ENCODE measurements at regions not wholly inside any gene's neighbourhood (a gene's known extent, or its start where the extent isn't known, plus 50 kb on each side); places are given as distances from the start of the nearest gene placed in this dataset.

DNA sequence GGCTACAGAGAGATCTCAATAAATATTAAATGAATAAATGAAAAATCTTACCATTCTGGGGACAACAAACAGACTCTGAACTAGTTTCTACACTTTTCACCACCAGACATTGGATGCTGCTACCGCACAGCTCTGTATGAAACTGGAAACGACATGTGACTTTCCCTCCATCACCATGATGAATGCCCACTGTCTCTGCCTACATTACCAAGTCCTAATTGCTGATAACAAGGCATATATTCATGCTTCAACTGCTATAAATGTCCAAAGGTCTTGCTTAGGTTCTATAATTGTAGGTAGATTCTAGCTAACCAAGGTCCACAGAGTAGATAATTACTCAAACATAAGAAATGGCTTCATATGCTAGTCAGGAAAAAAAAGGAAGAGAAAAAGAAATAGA lies 399.4 kb upstream of the ADGRL3 start:
- WGBS, 10 experiments, result 7 to 100% (median 88%) methylated on average over 1 to 2 of the region's 2 CpGs; no CpG with 5 or more reads in 3 of the 10 experiments
- Histone ChIP-seq H3K27ac (no peak overlapping the region), H3K4me1 (replicated peaks in 1 of 2) (no peaks in the 10 kb centered on the region), H3K4me3 (no peak overlapping the region)
- peak in 2 of 8 experiments; percentile 29 to 47 for ATAC-seq (replicated peaks in 6 of 8)
- in situ Hi-C loops (cut with MboI; ENCODE audit: low pct_unique_long_range_greater_than_20kb in 2 of 9, low sequenced_read_pairs in 9 of 9, unreplicated experiment in 9 of 9), result no loop called here

DNA sequence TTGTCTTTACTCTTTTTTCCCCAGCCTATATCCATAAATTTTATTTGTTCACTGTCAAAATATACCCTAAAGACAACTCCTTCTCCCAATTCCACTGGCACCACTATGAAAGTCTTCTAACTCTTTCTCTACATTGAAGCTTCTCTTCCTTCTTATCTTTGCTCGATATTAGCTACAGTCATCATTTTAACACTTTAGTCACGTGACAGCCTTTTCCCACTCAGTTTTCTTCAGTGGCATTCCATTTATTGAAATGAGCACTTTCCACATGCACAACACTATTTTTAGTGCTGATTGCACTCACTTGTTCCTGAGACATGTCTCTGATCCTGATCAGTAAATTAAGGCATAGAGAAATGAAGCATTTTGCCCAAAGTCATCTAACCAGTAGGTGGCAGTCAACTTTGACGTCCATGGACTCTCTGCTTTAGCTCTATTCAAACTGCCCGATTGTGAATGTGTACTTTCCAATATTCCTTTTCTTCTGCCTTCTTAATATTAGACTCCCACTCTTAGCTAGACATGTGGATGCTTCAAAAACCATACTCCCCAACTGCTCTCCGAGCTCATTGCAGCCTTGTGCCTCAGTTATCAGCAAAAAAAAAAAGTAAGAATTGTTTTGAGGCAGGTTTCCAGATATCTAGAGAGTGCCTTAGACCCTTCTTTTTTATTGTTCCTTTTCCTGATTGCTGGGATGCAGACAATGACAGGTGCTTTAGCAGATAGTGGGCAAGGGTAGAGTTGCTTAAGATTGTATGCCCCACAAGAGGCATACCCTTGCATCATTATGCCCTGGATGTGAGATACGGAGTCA lies 394.4 kb upstream of the ADGRL3 start:
- WGBS, 10 experiments, result 0 to 83% (median 55%) methylated on average over 2 to 6 of the region's 6 CpGs
- peak in 2 of 8 experiments; percentile 31 to 68 for ATAC-seq (replicated peaks in 6 of 8)
- in situ Hi-C loops (cut with MboI; ENCODE audit: low pct_unique_long_range_greater_than_20kb in 2 of 9, low sequenced_read_pairs in 9 of 9, unreplicated experiment in 9 of 9), result no loop called here
- H3K4me1 ChIP-seq (replicated peaks in 1 of 2), result no peaks in the 10 kb centered on the region
- H3K4me3 ChIP-seq, result no peak overlapping the region
- no peak overlapping the region for H3K27ac ChIP-seq

DNA sequence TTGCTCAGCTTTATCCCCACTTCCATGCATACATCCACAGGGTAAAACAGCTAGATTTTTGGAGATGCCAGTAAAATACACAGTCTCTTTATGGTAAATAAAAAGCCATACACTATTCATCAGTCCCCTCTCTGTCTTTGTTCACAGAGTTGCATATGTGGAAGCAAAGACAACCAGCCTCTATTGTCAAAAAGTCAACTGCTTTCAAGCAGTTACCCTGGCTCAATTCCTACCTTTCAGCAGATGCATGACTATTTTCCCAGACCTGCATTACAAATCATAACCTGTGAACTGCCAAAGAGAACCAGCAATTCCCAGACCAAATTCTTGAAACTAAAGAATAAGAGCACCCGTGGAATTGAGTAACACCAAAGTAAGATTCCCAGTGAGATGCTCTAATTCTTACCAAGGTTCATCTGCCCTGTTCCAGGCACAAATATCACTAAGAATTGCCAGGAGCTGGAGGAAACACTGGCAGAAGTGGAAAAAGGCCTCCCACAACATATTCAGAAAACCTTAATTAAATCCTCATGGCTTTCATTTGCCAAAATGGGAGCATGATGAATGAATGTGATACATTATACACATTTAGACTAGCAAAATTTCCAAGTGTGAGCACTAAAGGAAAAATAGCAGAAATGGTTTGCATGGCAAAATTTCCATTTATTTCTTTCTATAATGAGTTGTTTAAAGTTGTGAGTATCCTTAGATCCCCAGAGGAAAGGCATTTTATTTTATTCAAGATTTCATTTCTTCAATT lies 391.2 kb upstream of the ADGRL3 start:
- Histone ChIP-seq H3K27ac (no peak overlapping the region), H3K4me1 (replicated peaks in 1 of 2) (no peaks in the 10 kb centered on the region), H3K4me3 (no peak overlapping the region)
- 0 to 100% (median 50%) methylated on average over 1 of the region's 1 CpG; no CpG with 5 or more reads in 6 of the 10 experiments for WGBS, 10 experiments
- in situ Hi-C loops (cut with MboI; ENCODE audit: low pct_unique_long_range_greater_than_20kb in 2 of 9, low sequenced_read_pairs in 9 of 9, unreplicated experiment in 9 of 9), result no loop called here
- no peak for ATAC-seq (replicated peaks in 6 of 8)

DNA sequence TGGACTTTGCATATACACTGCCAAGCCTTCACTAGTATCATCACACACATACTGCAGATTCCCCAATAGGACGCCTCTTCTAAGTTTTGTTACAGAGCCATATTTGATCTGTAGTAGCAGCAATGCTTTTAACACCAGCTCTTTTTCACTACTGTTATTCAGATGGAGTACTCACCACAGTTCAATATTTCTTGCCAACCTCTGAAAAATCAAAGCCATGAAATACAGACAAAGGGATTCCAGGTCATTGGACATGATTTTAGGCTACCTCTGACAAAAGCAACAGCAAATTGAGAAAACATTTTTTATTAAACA lies 390.7 kb upstream of the ADGRL3 start:
- 0 to 100% (median 100%) methylated on average over 1 of the region's 1 CpG; no CpG with 5 or more reads in 3 of the 10 experiments for WGBS, 10 experiments
- H3K4me3 ChIP-seq, result no peak overlapping the region
- in situ Hi-C loops (cut with MboI; ENCODE audit: low pct_unique_long_range_greater_than_20kb in 2 of 9, low sequenced_read_pairs in 9 of 9, unreplicated experiment in 9 of 9), result no loop called here
- H3K27ac ChIP-seq, result no peak overlapping the region
- no peak for ATAC-seq (replicated peaks in 6 of 8)
- no peaks in the 10 kb centered on the region for H3K4me1 ChIP-seq (replicated peaks in 1 of 2)

DNA sequence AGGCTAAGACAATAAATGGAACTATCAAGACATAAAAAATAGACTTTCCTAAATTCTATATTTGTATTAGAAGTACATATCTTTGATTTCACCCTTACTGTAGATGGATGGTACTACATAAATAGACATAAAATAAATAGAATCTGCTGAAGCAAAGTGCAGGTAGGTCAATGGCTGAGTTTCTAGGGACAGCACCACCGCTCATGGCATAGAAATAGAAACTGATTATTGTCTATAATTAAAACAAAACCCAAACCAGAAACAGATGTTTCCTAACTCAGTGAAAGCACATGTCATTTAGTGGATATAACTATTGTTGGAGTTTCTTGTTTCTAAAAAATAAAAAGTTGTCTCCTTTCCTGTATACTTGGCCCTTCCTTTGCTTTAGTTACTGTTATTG lies 387.3 kb upstream of the ADGRL3 start:
- H3K4me3 ChIP-seq, result no peak overlapping the region
- H3K27ac ChIP-seq, result no peak overlapping the region
- 0 to 100% (median 88%) methylated on average over 1 of the region's 1 CpG; no CpG with 5 or more reads in 2 of the 10 experiments for WGBS, 10 experiments
- no peak for ATAC-seq (replicated peaks in 6 of 8)
- H3K4me1 ChIP-seq (replicated peaks in 1 of 2), result no peaks in the 10 kb centered on the region
- in situ Hi-C loops (cut with MboI; ENCODE audit: low pct_unique_long_range_greater_than_20kb in 2 of 9, low sequenced_read_pairs in 9 of 9, unreplicated experiment in 9 of 9), result no loop called here

DNA sequence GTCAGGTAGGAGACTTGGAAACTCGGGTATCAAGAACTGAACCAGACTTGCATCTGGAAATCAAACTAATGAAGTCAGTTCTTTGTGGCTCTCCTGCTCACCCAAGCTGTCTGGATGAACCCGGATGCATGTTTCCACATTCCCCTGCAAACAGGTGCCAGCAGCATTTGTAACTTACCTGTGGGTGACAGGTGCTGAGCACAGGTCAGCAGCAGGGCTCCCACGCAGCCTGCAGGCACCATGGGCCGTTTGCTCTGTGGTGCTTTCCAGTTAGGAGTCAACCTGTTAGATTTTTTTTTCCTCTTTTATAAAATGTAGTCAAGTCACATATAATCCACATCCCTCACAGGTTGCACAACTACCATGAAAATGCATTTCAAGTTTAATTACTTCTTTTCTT lies 385.6 kb upstream of the ADGRL3 start:
- 0 to 100% (median 78%) methylated on average over 1 to 4 of the region's 4 CpGs; no CpG with 5 or more reads in 3 of the 10 experiments for WGBS, 10 experiments
- no peak overlapping the region for H3K4me3 ChIP-seq
- in situ Hi-C loops (cut with MboI; ENCODE audit: low pct_unique_long_range_greater_than_20kb in 2 of 9, low sequenced_read_pairs in 9 of 9, unreplicated experiment in 9 of 9), result no loop called here
- no peaks in the 10 kb centered on the region for H3K4me1 ChIP-seq (replicated peaks in 1 of 2)
- ATAC-seq (replicated peaks in 6 of 8), result no peak
- H3K27ac ChIP-seq, result no peak overlapping the region

DNA sequence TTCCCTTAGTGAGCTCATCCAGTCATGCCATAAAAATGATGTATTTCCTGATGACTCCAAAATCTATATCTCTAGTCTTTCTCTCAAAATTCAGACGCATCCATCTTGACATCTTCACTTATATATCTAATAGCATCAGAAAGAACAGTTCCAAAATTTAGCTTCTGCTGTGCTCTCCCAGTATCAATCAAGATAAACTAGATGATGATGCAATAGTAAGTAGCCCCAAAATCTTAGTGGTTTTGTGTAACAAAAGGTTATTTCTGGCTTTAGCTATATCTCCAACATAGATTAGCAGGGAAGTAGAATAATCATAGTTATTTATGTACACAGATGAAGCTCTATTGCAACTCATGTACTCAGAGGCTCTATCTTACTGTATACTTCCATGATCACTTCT lies 382.5 kb upstream of the ADGRL3 start:
- Histone ChIP-seq H3K4me1 (replicated peaks in 1 of 2) (peaks cover 0 to 6% of the 10 kb centered on the region in 2 donors), H3K27ac (no peak overlapping the region), H3K4me3 (no peak overlapping the region)
- ATAC-seq (replicated peaks in 6 of 8), result no peak
- in situ Hi-C loops (cut with MboI; ENCODE audit: low pct_unique_long_range_greater_than_20kb in 2 of 9, low sequenced_read_pairs in 9 of 9, unreplicated experiment in 9 of 9), result no loop called here
- 0 to 100% (median 43%) methylated on average over 1 of the region's 1 CpG; no CpG with 5 or more reads in 2 of the 10 experiments for WGBS, 10 experiments

DNA sequence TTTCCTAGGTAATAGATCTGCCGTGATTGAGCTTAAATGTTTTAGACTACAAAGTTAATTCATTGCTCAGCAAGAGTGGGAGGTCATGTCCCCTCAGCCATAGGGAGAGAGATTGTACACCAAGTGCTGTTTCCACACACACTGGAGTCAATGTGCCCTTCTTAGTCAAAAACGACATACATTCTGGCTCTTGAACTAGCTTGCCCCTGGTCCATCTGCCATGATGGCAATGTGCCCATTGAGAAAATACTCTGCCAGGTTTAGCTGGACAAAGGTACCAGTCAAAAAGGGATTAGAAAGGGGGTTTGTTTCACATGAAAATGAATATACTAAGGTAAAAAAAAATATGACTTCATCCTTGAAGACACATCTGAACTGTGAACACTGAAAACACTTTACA lies 377.1 kb upstream of the ADGRL3 start:
- in situ Hi-C loops (cut with MboI; ENCODE audit: low pct_unique_long_range_greater_than_20kb in 2 of 9, low sequenced_read_pairs in 9 of 9, unreplicated experiment in 9 of 9), result no loop called here
- peaks cover 0 to 6% of the 10 kb centered on the region in 2 donors for H3K4me1 ChIP-seq (replicated peaks in 1 of 2)
- WGBS, 10 experiments, result 0 to 100% (median 66%) methylated on average over 1 to 2 of the region's 2 CpGs
- no peak overlapping the region for H3K4me3 ChIP-seq
- H3K27ac ChIP-seq, result no peak overlapping the region
- ATAC-seq (replicated peaks in 6 of 8), result no peak

DNA sequence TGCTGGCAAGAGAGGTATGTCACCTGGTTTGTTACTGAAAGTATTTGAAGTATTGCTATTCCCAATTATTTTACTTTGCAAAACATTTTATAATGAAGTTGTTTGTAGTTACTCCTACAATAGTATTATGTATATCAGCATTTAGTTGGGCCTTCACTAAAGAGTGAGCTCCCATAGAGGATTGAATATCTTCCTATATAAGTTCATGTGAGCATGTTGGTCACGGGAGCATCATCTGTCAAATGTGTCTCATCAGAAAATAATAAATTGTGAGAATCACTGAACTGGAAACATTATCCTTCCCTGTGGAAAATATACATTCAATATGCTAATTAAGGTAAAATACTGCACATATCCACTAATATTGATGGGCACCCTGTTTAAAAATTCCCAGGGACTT lies 360.1 kb upstream of the ADGRL3 start:
- no peak overlapping the region for H3K27ac ChIP-seq
- ATAC-seq (replicated peaks in 6 of 8), result peak in 3 of 8 experiments; percentile 29 to 73 (median 67)
- in situ Hi-C loops (cut with MboI; ENCODE audit: low pct_unique_long_range_greater_than_20kb in 2 of 9, low sequenced_read_pairs in 9 of 9, unreplicated experiment in 9 of 9), result no loop called here
- no peak overlapping the region for H3K4me3 ChIP-seq
- 0 to 100% (median 27%) methylated on average over 1 of the region's 1 CpG; no CpG with 5 or more reads in 3 of the 10 experiments for WGBS, 10 experiments
- H3K4me1 ChIP-seq (replicated peaks in 1 of 2), result peaks cover 0 to 5% of the 10 kb centered on the region in 2 donors

DNA sequence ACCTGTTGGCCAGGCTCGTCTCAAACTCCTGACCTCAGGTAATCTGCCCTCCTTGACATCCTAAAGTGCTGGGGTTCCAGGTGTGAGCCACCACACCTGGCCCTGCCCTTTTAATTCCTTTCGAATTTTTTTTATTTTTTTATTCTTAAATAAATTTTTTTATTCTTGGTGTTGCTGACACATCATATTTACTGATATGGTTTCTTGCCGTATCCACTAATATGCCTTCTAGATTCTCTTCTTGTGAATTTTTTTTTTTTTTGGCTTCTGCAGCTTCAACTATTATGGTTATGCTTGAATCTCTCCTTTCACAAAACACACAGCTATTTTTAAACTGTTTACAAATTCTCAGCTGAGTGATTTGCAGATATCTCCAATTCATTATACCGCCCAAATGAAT lies 353.4 kb upstream of the ADGRL3 start:
- no peak overlapping the region for H3K27ac ChIP-seq
- no peak overlapping the region for H3K4me3 ChIP-seq
- WGBS, 10 experiments, result 35 to 92% (median 82%) methylated on average over 1 to 4 of the region's 4 CpGs
- in situ Hi-C loops (cut with MboI; ENCODE audit: low pct_unique_long_range_greater_than_20kb in 2 of 9, low sequenced_read_pairs in 9 of 9, unreplicated experiment in 9 of 9), result no loop called here
- no peaks in the 10 kb centered on the region for H3K4me1 ChIP-seq (replicated peaks in 1 of 2)
- ATAC-seq (replicated peaks in 6 of 8), result no peak

DNA sequence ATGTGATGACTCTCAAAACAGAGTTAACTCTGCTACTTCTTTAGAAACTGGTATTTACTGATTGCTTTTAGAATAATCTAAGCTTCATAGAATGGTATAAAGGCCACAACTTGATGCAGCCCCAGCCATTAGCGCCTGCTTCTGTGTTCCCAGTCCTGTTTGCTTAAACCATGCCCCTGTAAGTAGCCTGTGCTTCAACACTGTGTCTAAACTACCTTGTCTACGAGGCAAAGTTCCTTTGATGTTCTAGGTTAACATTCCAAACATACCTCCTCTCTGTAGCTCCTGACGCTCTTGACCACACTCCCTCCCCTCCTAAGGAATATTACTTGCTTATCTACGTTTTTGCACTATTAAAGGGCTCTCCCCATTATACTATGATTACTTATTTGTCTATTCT lies 352.5 kb upstream of the ADGRL3 start:
- in situ Hi-C loops (cut with MboI; ENCODE audit: low pct_unique_long_range_greater_than_20kb in 2 of 9, low sequenced_read_pairs in 9 of 9, unreplicated experiment in 9 of 9), result no loop called here
- WGBS, 10 experiments, result 0 to 100% (median 49%) methylated on average over 1 to 4 of the region's 4 CpGs; no CpG with 5 or more reads in 2 of the 10 experiments
- H3K27ac ChIP-seq, result no peak overlapping the region
- ATAC-seq (replicated peaks in 6 of 8), result no peak
- no peaks in the 10 kb centered on the region for H3K4me1 ChIP-seq (replicated peaks in 1 of 2)
- no peak overlapping the region for H3K4me3 ChIP-seq

DNA sequence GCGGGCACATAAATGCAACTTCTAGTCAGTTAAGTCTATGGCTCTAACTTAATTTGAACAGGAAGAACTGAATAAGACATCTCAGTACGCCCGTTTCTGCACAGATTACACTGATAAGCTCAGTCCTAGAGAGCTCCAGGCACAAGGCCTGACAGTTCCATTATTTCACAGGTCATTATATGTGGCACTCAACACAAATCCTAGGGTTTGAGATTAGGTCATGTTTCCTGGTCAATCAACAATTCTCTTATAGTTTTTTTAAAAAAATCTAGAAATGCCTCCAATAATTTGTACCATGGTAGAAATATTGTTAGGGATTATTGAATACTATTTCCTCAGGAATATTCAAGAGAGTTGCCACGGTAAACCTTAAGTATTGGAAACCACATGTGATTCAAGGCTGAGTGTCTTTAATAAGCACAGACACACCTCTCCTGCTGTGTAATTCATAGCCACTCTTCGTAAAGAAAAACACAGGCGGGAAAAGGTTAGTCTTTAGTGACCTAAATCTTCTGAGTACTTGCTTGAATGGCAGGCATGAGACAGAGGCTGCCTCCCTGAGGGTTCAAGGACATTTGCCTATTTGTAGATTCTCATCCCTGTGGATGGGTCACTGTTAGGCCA lies 342.9 kb upstream of the ADGRL3 start:
- in situ Hi-C loops (cut with MboI; ENCODE audit: low pct_unique_long_range_greater_than_20kb in 2 of 9, low sequenced_read_pairs in 9 of 9, unreplicated experiment in 9 of 9), result no loop called here
- Histone ChIP-seq H3K27ac (no peak overlapping the region), H3K4me1 (replicated peaks in 1 of 2) (peaks cover 0 to 6% of the 10 kb centered on the region in 2 donors), H3K4me3 (no peak overlapping the region)
- 6 to 100% (median 51%) methylated on average over 1 to 6 of the region's 6 CpGs for WGBS, 10 experiments
- no peak for ATAC-seq (replicated peaks in 6 of 8)

DNA sequence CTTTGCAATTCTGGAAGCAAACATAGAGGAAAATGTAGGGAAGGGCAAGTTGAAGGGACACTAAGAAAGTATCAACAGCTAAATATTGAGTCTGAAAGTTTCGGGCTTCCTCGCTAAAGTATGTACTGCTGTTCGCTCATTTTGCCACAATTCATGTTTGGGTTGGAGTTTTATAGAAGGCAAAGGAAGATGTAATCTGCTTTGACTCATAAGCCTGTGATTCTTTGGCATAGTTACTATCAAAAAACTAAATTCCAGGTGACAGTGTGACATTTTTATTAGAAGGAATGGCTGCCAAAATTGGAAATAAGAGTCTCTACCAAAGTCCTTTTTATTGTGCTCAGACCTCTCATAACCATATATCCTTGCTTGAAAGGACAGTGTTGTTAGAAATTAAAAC lies 336.7 kb upstream of the ADGRL3 start:
- H3K27ac ChIP-seq, result no peak overlapping the region
- no peak overlapping the region for H3K4me3 ChIP-seq
- no peak for ATAC-seq (replicated peaks in 6 of 8)
- in situ Hi-C loops (cut with MboI; ENCODE audit: low pct_unique_long_range_greater_than_20kb in 2 of 9, low sequenced_read_pairs in 9 of 9, unreplicated experiment in 9 of 9), result no loop called here
- 0 to 100% (median 59%) methylated on average over 1 to 3 of the region's 3 CpGs; no CpG with 5 or more reads in 4 of the 10 experiments for WGBS, 10 experiments
- no peaks in the 10 kb centered on the region for H3K4me1 ChIP-seq (replicated peaks in 1 of 2)
